Smooth muscle cell (in vitro differentiated cells): ENCODE measurements at regions not wholly inside any gene's neighbourhood (a gene's known extent, or its start where the extent isn't known, plus 50 kb on each side); places are given as distances from the start of the nearest gene placed in this dataset.
A peak's percentile ranks its signal among the peaks of the same experiment; 100 is the strongest.
"Not testable (repeated sequence)": the region's sequence is repeated elsewhere in the genome, so short reads cannot be mapped to it uniquely, and the experiment has no call there.

Experiments
- DNase-seq: peaks from one replicate; lab custom pipeline; 2025; ENCODE audit not compliant: unreplicated experiment; lab: John Stamatoyannopoulos, UW
- H2AFZ ChIP-seq: fragments of 200-600 bp; sonication (generic); 2 replicates; pipeline ENCODE4 v1.6.0; 2016; ENCODE audit warnings: antibody characterized with exemption, low read depth, mild to moderate bottlenecking
- H3F3A ChIP-seq: fragments of 200-600 bp; sonication (generic); 2 replicates; pipeline ENCODE4 v1.6.0; 2017; ENCODE audit warnings: antibody characterized with exemption, low read depth
- H3K27ac ChIP-seq: fragments of 200-600 bp; sonication (generic); 2 replicates; pipeline ENCODE4 v1.5.1; 2016; ENCODE audit warnings: low read depth, mild to moderate bottlenecking
- H3K27me3 ChIP-seq: fragments of 200-600 bp; sonication (generic); 2 replicates; pipeline ENCODE4 v1.6.1; 2016; ENCODE audit warnings: low read depth, mild to moderate bottlenecking
- H3K36me3 ChIP-seq: fragments of 200-600 bp; sonication (generic); 2 replicates; pipeline ENCODE4 v1.5.1; 2016; ENCODE audit warnings: low read depth
- H3K4me1 ChIP-seq: fragments of 200-600 bp; sonication (generic); 2 replicates; pipeline ENCODE4 v1.5.1; 2016; ENCODE audit warnings: low read depth
- H3K4me2 ChIP-seq: fragments of 200-600 bp; sonication (generic); 2 replicates; pipeline ENCODE4 v1.6.0; 2016; ENCODE audit warnings: mild to moderate bottlenecking
- H3K4me3 ChIP-seq: fragments of 200-600 bp; sonication (generic); 2 replicates; pipeline ENCODE4 v1.5.1; 2016; ENCODE audit warnings: mild to moderate bottlenecking
- H3K79me2 ChIP-seq: fragments of 200-600 bp; sonication (generic); 2 replicates; pipeline ENCODE4 v1.6.0; 2016; ENCODE audit warnings: low read depth, mild to moderate bottlenecking
- H3K9ac ChIP-seq: fragments of 200-600 bp; sonication (generic); 2 replicates; pipeline ENCODE4 v1.6.0; 2016; ENCODE audit warnings: low read depth
- H3K9me3 ChIP-seq: fragments of 200-600 bp; sonication (generic); replicated peaks from 2 replicates; pipeline ENCODE4 v1.5.1; 2016; ENCODE audit warnings: low read depth
- H4K20me1 ChIP-seq: fragments of 200-600 bp; sonication (generic); 2 replicates; pipeline ENCODE4 v1.6.0; 2016; ENCODE audit warnings: low read depth
- WGBS: methylation state at CpG from one replicate; pipeline ENCODE4 v1.1.7; 2016; ENCODE audit warnings: low lambda C conversion rate; 5-methylcytosine and 5-hydroxymethylcytosine counted together
- TF ChIP-seq, protein P1 (sequence below): fragments of 200-600 bp; sonication (generic); IDR thresholded peaks from 2 replicates; pipeline ENCODE4 v1.5.1; 2017; ENCODE audit warnings: borderline replicate concordance, mild to moderate bottlenecking, antibody characterized with exemption; ENCODE audit not compliant: insufficient read depth, poor library complexity, severe bottlenecking

DNA sequence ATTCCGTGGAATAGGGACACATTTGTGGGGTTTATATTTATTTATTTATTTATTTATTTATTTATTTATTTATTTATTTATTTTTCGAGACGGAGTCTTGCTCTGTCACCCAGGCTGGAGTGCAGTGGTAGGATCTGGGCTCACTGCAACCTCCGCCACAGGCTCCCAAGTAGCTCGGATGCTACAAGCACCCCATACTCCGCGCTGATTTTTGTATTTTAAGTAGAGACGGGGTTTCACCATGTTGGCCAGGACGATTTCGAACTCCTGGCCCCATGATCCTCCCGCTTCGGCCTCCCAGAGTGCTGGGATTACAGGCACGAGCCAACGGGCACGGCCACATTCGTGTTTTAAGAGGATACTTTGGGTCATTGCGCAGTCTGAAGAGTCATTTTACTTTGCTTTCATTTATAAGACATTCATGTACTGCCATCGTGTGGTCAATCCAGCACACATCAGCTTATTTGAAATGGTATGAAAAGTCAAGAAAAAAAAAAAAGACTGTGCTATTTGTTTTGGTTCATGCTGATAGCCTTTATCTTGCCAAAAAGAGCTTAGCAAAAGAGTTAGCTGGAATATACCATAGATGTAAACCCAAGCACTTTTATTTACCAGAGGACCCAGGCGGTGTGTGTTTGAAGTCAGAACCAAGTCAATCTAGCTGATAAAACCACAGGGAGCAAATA is 1075.0 kb downstream of the EPHA3 start:
- H4K20me1 ChIP-seq, H3K27me3 ChIP-seq, H3K9me3 ChIP-seq, H3K79me2 ChIP-seq, H3K27ac ChIP-seq, H3K36me3 ChIP-seq, DNase-seq, H3F3A ChIP-seq, H3K4me1 ChIP-seq: not testable (repeated sequence)
- peak overlapping the region; percentile 84 for H3K4me2 ChIP-seq
- H2AFZ ChIP-seq: peak overlapping the region; percentile 84
- TF ChIP-seq, protein P1, sequence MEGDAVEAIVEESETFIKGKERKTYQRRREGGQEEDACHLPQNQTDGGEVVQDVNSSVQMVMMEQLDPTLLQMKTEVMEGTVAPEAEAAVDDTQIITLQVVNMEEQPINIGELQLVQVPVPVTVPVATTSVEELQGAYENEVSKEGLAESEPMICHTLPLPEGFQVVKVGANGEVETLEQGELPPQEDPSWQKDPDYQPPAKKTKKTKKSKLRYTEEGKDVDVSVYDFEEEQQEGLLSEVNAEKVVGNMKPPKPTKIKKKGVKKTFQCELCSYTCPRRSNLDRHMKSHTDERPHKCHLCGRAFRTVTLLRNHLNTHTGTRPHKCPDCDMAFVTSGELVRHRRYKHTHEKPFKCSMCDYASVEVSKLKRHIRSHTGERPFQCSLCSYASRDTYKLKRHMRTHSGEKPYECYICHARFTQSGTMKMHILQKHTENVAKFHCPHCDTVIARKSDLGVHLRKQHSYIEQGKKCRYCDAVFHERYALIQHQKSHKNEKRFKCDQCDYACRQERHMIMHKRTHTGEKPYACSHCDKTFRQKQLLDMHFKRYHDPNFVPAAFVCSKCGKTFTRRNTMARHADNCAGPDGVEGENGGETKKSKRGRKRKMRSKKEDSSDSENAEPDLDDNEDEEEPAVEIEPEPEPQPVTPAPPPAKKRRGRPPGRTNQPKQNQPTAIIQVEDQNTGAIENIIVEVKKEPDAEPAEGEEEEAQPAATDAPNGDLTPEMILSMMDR: peak; percentile 46
- H3K4me3 ChIP-seq: peak overlapping the region; percentile 50
- peak overlapping the region; percentile 43 for H3K9ac ChIP-seq
- 34% methylated on average over 19 of the region's 19 CpGs for WGBS

DNA sequence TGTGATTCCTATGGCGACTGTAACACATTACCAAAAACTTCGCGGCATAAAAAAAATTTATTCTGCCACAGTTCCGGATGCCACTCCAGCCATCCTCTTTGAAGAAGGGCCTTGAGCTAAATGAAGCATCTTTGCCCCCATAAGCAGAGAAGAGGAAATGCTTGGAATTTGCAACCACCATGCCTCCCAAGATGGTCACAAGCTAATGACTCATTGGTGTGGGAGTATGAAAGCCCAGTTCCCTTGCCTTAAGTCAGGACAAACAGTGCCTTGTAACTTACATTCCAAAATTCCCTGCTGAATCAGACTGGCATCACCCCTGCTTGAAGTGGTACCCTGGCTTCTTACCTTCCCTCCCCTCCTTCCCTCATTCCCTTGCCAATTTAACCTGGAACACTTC is 1077.4 kb downstream of the EPHA3 start:
- WGBS: 46% methylated on average over 4 of the region's 4 CpGs
- TF ChIP-seq, protein P1: no peak
- Histone ChIP-seq H3K4me2 (no peak overlapping the region), H3K4me3 (no peak overlapping the region), H3K27ac (peak overlapping the region; percentile 59), H2AFZ (no peak overlapping the region), H4K20me1 (no peaks in the 10 kb centered on the region), H3F3A (no peaks in the 10 kb centered on the region), H3K4me1 (no peaks in the 10 kb centered on the region), H3K27me3 (no peaks in the 10 kb centered on the region), H3K9me3 (no peaks in the 10 kb centered on the region), H3K79me2 (no peaks in the 10 kb centered on the region), H3K36me3 (no peaks in the 10 kb centered on the region), H3K9ac (no peak overlapping the region)
- DNase-seq: no peak

DNA sequence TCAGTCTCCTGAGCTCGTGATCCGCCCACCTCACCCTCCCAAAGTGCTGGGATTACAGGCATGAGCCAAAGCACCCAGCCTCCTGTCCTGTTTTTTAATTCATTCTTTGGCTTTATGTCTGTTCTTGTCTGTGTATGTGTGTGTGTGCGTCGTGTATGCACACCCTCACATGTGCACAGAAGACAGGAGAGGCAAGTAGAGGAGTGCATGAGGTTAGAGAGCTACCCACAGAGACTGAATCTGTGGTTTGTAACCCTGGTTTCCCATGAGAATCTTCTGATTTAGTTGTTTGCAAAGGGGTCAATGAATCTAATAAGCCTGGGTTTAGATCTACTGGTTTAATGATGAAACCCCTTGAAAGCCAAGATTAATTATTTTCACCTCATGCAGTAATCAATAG is 1090.0 kb downstream of the EPHA3 start:
- not testable (repeated sequence) for H3K27me3 ChIP-seq, H4K20me1 ChIP-seq, H3K4me2 ChIP-seq, H3K4me3 ChIP-seq, H3K4me1 ChIP-seq, H3K79me2 ChIP-seq, DNase-seq, H3K9me3 ChIP-seq, H3K36me3 ChIP-seq, H3K27ac ChIP-seq, H3K9ac ChIP-seq, H3F3A ChIP-seq, H2AFZ ChIP-seq
- WGBS: 84% methylated on average over 4 of the region's 4 CpGs

DNA sequence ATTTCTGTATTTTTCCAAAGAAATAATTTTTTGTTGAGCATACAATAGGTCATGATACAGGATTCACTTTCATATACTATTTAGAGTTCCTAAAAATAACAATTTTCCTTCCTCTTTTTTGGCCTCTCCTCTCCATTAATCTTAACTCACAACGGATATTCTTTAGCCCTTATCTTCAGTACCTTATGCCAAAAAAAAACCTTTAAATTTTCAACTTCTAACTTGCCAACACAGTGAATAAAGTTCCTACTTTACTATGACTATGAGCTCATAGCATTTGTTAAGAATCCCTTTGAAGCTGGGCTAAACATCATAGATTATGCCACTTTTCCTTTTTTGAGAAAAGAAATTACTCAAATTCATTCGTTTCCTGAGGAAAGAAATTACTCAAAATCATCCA is 1095.5 kb downstream of the EPHA3 start:
- not testable (repeated sequence) for H3K4me2 ChIP-seq, H3F3A ChIP-seq, H2AFZ ChIP-seq, H3K27ac ChIP-seq, H4K20me1 ChIP-seq, H3K9me3 ChIP-seq, H3K27me3 ChIP-seq, H3K4me3 ChIP-seq, DNase-seq, H3K36me3 ChIP-seq, H3K4me1 ChIP-seq, H3K9ac ChIP-seq, H3K79me2 ChIP-seq
- 82% methylated on average over 2 of the region's 2 CpGs for WGBS

DNA sequence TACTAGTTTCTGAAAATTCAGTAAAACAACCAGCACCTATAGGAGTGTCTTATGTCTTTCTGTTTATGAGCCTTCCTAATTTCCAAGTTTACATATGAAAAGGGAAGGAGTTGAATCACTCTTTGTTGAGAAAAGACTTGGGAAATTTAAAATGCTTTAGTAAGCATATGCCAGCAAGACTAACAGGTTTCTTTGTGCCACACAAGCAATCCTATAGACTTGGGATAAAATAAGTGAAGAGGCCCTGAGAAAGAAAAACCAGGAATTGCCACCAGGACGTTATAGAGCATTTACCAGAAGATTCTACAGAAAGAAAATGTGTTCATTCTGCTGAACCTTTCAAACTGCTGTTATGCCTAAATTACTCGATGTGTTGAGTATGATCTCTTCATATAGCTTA is 1099.1 kb downstream of the EPHA3 start:
- WGBS: 60% methylated on average over 2 of the region's 2 CpGs
- Histone ChIP-seq H3K9ac (peak overlapping the region; percentile 15), H3K27ac (peak overlapping the region; percentile 70)
- not testable (repeated sequence) for H3K4me1 ChIP-seq, H3K79me2 ChIP-seq, H3K36me3 ChIP-seq, H3K4me2 ChIP-seq, H3K4me3 ChIP-seq, DNase-seq, H3K27me3 ChIP-seq, H4K20me1 ChIP-seq, H3F3A ChIP-seq, H3K9me3 ChIP-seq, H2AFZ ChIP-seq

DNA sequence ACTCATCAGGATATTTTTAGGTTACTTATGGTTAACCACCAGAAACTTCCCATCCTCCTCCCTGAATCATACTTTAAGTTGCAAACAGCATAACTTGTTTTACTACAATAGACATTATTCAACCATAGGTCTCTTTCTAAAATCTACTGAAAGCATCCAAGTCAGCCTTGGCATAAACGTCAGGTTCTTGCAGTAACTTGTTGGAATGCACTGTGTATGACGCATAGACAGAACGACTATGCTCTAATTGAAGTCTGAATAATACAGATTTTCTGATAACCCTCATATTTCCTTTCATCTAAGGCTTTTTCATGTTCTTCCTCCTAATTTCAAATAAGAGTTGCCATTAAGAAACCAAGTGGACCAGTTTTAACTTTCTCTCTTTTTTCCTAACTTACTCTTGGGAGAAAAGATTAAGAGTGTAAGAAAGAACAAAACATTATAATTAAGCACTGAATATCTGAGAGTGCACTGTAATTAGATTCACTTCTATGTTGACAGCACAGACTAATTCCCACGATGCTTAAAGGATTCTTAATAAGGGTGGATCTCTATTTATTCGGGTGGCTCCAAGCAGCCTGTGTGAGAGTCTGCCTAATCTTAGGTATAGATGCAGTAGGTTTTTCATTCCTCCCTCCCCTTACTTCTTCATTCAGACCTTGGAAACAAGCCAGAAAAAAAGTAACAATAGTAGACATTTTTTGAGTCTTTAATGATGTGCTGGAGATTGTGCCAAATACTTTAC is 1100.1 kb downstream of the EPHA3 start:
- not testable (repeated sequence) for H3K9ac ChIP-seq, H3K4me1 ChIP-seq, H3K27me3 ChIP-seq, H3K36me3 ChIP-seq, H4K20me1 ChIP-seq, H3K4me2 ChIP-seq, H3K4me3 ChIP-seq, H3K9me3 ChIP-seq, H3F3A ChIP-seq, H3K79me2 ChIP-seq, H2AFZ ChIP-seq, DNase-seq
- peak overlapping the region; percentile 70 for H3K27ac ChIP-seq
- 74% methylated on average over 5 of the region's 5 CpGs for WGBS
